Skeletal muscle satellite cell (primary cell): ENCODE measurements at regions not wholly inside any gene's neighbourhood (a gene's known extent, or its start where the extent isn't known, plus 50 kb on each side); places are given as distances from the start of the nearest gene placed in this dataset.
"Not testable (repeated sequence)": the region's sequence is repeated elsewhere in the genome, so short reads cannot be mapped to it uniquely, and the experiment has no call there.

ENCODE experiments used
- H3K27me3 ChIP-seq: 2 replicates; pipeline ENCODE4 v1.7.0; 2013; ENCODE audit warnings: low read length; ENCODE audit not compliant: control insufficient read depth, insufficient read depth
- H3K36me3 ChIP-seq: 2 replicates; pipeline ENCODE4 v1.7.0; 2013; ENCODE audit warnings: mild to moderate bottlenecking, control low read depth, low read length; ENCODE audit not compliant: insufficient read depth
- H3K4me1 ChIP-seq: 2 replicates; pipeline ENCODE4 v1.7.0; 2013; ENCODE audit warnings: low read length; ENCODE audit not compliant: control insufficient read depth, insufficient read depth
- H3K4me2 ChIP-seq: 2 replicates; pipeline ENCODE4 v1.7.0; 2013; ENCODE audit warnings: mild to moderate bottlenecking, low read length
- H3K4me3 ChIP-seq: 2 replicates; pipeline ENCODE4 v1.7.0; 2013; ENCODE audit warnings: low read length
- H3K9ac ChIP-seq: 2 replicates; pipeline ENCODE4 v1.7.0; 2013; ENCODE audit warnings: mild to moderate bottlenecking, low read depth, low read length, moderate library complexity
- H3K9me3 ChIP-seq: replicated peaks from 2 replicates; pipeline ENCODE4 v1.7.0; 2013; ENCODE audit warnings: mild to moderate bottlenecking, control low read depth, low read length

- Histone ChIP-seq H3K4me1 (no peaks in the 10 kb centered on the region), H3K4me2 (no peak overlapping the region), H3K36me3 (no peaks in the 10 kb centered on the region), H3K9me3 (no peaks in the 10 kb centered on the region), H3K9ac (no peak overlapping the region), H3K4me3 (no peak overlapping the region), H3K27me3 (no peaks in the 10 kb centered on the region)
Observed at GRCh38 chr2:16185801-16186272, 245.5 kb downstream of the MYCN start.

DNA sequence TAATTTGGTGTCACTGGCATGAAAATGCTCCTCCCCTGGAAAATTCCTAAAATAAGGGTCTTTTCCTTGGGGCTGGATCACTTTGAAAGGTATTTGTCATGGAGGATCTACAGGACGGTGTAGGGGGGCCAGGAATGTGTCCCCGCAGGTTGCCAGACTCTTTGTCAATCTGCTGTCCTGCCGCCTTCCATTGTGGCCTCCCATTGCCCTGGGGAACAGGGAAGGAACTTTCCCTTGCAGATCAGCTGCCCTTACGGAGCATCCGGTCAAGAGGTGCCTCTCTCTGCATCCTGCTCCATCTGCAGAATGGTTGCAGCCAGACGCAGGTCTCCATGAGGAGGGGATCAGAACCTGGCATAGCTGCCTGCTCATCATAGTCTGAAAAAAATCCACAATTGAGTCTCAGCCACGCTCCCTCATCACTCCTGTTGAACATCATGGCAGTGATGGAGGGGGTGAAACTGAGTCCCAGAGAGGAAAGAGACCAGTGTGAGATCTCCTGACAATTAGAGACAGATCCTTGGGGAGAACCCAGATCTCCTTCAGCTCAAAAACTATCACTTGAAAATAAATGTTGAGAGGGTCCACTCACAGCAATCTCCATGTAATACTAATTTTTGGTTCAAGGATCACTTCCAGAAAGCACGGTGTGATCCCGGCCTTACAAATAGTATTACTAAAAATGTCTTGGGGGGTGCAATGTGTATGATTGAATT lies 244.8 kb downstream of the MYCN start:
- no peak overlapping the region for H3K9ac ChIP-seq
- no peaks in the 10 kb centered on the region for H3K27me3 ChIP-seq
- H3K36me3 ChIP-seq: no peaks in the 10 kb centered on the region
- H3K4me2 ChIP-seq: no peak overlapping the region
- H3K4me3 ChIP-seq: no peak overlapping the region
- H3K9me3 ChIP-seq: no peaks in the 10 kb centered on the region
- no peaks in the 10 kb centered on the region for H3K4me1 ChIP-seq

GRCh38 chr2:16184341-16184890 lies 244.1 kb downstream of the MYCN start:
- H3K27me3 ChIP-seq: no peaks in the 10 kb centered on the region
- H3K4me3 ChIP-seq: no peak overlapping the region
- peaks cover 4% of the 10 kb centered on the region for H3K9me3 ChIP-seq
- no peak overlapping the region for H3K4me2 ChIP-seq
- no peaks in the 10 kb centered on the region for H3K36me3 ChIP-seq
- H3K9ac ChIP-seq: no peak overlapping the region
- no peaks in the 10 kb centered on the region for H3K4me1 ChIP-seq

DNA sequence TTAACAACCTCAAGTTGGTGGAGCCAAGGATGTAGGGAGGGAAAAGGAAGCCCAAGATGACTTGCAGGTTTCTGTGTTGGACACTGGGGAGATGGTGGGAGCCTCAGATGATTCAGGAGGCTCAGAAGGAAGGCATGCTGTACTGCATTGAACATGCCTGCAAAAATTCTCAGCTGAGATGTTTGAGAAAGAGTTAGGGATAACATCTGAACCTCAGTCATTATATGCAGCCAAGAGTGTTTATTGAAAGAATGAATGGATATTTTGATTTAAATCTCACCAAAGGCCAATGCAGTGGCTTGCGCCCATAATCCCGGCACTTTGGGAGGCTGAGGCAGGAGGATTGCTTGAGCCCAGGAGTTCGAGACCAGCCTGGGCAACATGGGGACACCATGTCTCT lies 243.0 kb downstream of the MYCN start:
- no peak overlapping the region for H3K4me3 ChIP-seq
- no peak overlapping the region for H3K4me2 ChIP-seq
- no peaks in the 10 kb centered on the region for H3K4me1 ChIP-seq
- peaks cover 4% of the 10 kb centered on the region for H3K9me3 ChIP-seq
- no peak overlapping the region for H3K9ac ChIP-seq
- H3K36me3 ChIP-seq: no peaks in the 10 kb centered on the region
- H3K27me3 ChIP-seq: no peaks in the 10 kb centered on the region

- Histone ChIP-seq H3K4me3 (no peak overlapping the region), H3K36me3 (no peaks in the 10 kb centered on the region), H3K27me3 (no peaks in the 10 kb centered on the region), H3K9me3 (peaks cover 4% of the 10 kb centered on the region), H3K4me1 (no peaks in the 10 kb centered on the region), H3K4me2 (no peak overlapping the region), H3K9ac (no peak overlapping the region)
Observed at GRCh38 chr2:16182841-16183240, 242.5 kb downstream of the MYCN start.

DNA sequence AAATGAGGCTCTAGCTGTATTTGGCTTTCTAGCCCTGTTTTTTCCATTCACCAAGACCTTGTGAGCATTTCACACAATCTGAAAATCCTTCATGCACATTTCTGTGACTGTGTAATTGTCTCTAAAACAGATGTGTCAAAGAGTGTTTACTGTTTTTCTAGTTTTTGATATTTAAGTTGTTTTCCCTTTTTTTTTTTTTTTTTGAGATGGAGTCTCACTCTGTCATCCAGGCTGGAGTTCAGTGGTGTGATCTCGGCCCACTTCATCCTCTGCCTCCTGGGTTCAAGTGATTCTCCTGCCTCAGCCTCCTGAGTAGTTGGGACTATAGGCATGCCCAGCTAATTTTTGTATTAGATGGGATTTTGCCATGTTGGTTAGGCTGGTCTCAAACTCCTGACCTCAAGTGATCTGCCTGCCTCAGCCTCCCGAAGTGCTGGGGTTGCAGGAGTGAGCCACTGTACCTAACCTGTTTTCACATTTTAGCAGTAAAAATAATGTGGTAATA lies 242.0 kb downstream of the MYCN start:
- not testable (repeated sequence) for H3K9me3 ChIP-seq, H3K4me3 ChIP-seq, H3K4me1 ChIP-seq

DNA sequence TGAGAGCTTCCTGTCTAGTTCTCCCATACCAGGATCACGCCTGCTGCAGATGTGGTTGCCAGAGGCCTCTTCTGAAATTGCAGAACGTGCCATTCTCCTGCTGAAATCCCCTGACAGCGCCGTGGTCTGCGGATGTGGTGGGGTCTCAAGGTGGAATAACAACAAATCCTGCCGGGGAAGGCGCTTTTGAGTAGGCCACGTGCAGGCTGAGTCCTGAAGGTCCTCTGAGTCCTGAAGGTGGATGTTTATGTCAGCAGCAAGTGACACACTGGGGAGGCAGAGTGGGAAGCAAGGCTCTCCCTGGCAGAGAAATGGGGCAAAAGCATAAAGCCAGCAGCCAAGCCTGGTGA lies 241.4 kb downstream of the MYCN start:
- no peaks in the 10 kb centered on the region for H3K4me1 ChIP-seq
- H3K4me2 ChIP-seq: no peak overlapping the region
- no peaks in the 10 kb centered on the region for H3K36me3 ChIP-seq
- peaks cover 4% of the 10 kb centered on the region for H3K9me3 ChIP-seq
- no peak overlapping the region for H3K4me3 ChIP-seq
- no peaks in the 10 kb centered on the region for H3K27me3 ChIP-seq
- H3K9ac ChIP-seq: no peak overlapping the region

More for the DNA sequence above, 242.0 kb downstream of the MYCN start:
- H3K36me3 ChIP-seq, H3K27me3 ChIP-seq, H3K9ac ChIP-seq, H3K4me2 ChIP-seq: not testable (repeated sequence)

- Histone ChIP-seq H3K27me3 (no peaks in the 10 kb centered on the region), H3K9ac (no peak overlapping the region), H3K4me2 (no peak overlapping the region), H3K36me3 (no peaks in the 10 kb centered on the region), H3K9me3 (peaks cover 4% of the 10 kb centered on the region), H3K4me1 (no peaks in the 10 kb centered on the region), H3K4me3 (no peak overlapping the region)
Observed at GRCh38 chr2:16181062-16181740, 240.9 kb downstream of the MYCN start.

- H3K9ac ChIP-seq: no peak overlapping the region
- H3K4me1 ChIP-seq: no peaks in the 10 kb centered on the region
- H3K4me3 ChIP-seq: no peak overlapping the region
- H3K9me3 ChIP-seq: peaks cover 4% of the 10 kb centered on the region
- no peak overlapping the region for H3K4me2 ChIP-seq
- H3K36me3 ChIP-seq: no peaks in the 10 kb centered on the region
- no peaks in the 10 kb centered on the region for H3K27me3 ChIP-seq
Observed at GRCh38 chr2:16180631-16181030, 240.3 kb downstream of the MYCN start.

DNA sequence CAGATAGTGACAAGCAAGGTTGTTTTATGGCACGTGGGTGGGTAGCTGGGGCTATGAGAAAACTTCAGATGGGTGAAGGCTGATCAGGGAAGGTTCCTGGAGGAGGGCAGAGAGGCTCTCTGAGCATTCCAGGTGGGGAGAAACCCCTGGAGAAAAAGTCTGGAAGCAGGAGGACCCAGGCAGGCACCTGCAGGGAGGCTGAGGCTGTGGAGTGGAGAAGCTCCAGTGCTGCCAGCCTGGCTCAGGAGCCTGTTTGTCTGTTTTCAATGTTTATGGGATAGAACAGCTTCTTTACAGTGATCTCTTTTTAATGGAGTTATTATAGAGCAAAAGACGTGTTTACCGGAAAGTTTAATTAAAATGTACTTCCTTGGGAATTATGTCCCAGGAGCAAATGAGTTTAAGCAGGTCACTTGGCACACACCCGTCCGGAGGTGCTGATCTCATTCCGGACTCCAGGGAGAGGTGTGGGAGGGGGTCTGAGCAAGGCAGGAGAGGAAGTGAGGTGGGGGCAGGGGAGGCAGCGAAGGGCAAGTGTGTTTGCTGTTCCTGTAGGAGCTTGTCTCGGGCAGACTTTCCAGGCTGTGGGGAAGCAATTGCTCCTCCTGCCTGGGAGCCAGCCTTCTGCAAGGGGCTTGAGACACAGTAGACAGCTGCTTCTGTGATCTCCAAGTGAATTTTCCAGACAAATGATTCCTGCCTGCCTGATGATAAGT lies 239.5 kb downstream of the MYCN start:
- H3K9me3 ChIP-seq: peaks cover 4% of the 10 kb centered on the region
- no peaks in the 10 kb centered on the region for H3K4me1 ChIP-seq
- H3K9ac ChIP-seq: no peak overlapping the region
- H3K36me3 ChIP-seq: no peaks in the 10 kb centered on the region
- H3K27me3 ChIP-seq: no peaks in the 10 kb centered on the region
- no peak overlapping the region for H3K4me2 ChIP-seq
- no peak overlapping the region for H3K4me3 ChIP-seq

- H3K36me3 ChIP-seq: no peaks in the 10 kb centered on the region
- no peaks in the 10 kb centered on the region for H3K27me3 ChIP-seq
- H3K9me3 ChIP-seq: peaks cover 4% of the 10 kb centered on the region
- no peak overlapping the region for H3K9ac ChIP-seq
- H3K4me1 ChIP-seq: no peaks in the 10 kb centered on the region
- no peak overlapping the region for H3K4me2 ChIP-seq
- no peak overlapping the region for H3K4me3 ChIP-seq
Observed at GRCh38 chr2:16178551-16179130, 238.3 kb downstream of the MYCN start.
